Esophagus squamous epithelium (tissue), 4 donors: ENCODE measurements at regions not wholly inside any gene's neighbourhood (a gene's known extent, or its start where the extent isn't known, plus 50 kb on each side); places are given as distances from the start of the nearest gene placed in this dataset.

ENCODE experiments used
- CTCF ChIP-seq, 6 experiments: fragments of 450-650 bp in 4 of 6; fragments of 200-600 bp in 2 of 6; sonication (generic) in 2 of 6; IDR thresholded peaks; one replicate each; pipeline ENCODE4 v1.5.1; 2016 to 2019; ENCODE audit warnings: antibody characterized with exemption in 6 of 6, mild to moderate bottlenecking in 4 of 6, moderate library complexity in 4 of 6
- POLR2A ChIP-seq, 4 donors: fragments of 450-650 bp; IDR thresholded peaks; one replicate each; pipeline ENCODE4 v1.6.1; 2017; ENCODE audit warnings: antibody characterized with exemption in 4 of 4, mild to moderate bottlenecking in 4 of 4, moderate library complexity in 3 of 4

- no peak for TF ChIP-seq CTCF (IDR thresholded peaks at IDR 0.05)
- TF ChIP-seq POLR2A (IDR thresholded peaks at IDR 0.05) = no peak
These were observed 129.7 kb upstream of the BTN3A2 start for GRCh38 chr6:26235302-26235670.
